ENCODE measurements at regions not wholly inside any gene's neighbourhood (a gene's known extent, or its start where the extent isn't known, plus 50 kb on each side); places are given as distances from the start of the nearest gene placed in this dataset.

DNA sequence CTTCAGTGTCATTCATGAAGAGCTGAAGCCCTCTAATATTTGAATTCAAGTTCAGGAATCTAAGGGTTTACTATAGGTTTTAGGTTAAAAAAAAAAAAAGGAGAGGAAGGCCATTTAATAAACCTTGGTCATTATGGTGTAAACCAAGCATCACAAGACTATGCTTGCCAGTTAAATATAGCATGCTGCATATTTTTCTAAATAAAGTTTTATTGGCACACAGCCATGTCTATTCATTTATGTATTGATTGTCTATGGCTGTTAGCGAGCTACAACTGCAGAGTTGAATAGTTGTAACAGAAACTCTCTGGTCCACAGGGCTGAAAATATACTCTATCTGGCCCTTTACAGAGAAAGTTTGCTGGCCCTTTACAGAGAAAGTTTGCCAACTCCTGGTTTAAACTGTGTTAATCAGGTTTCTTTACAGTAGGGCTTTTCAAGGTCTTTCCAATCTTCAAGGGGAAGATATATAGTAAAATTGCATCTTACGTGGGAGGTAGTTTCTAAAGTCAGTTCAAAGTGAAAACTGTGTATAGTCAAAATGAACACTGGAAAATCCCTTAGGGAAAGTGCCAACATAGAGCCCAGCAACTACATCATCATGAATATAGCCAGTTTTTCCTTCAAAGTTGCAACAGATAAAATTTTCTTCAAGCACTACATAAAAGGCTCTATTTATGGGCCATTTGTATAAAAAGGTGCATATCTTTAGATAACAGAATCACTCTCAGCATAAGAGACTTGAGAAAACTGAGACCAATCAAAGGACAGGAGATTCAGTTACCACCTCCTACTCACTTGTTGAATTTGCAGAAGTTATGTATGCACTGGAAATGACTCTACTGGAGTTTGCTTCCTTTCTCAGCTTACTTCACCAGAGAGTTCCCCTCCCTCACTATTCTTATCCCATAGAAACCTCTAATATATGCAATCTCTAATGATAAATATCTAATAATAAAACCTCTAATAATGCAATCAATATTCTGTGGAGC is 49.7 kb upstream of the FRMD4B start:
- no peak for DNase-seq

Measured in NCI-H1694 (cell line).